ENCODE measurements at regions not wholly inside any gene's neighbourhood (a gene's known extent, or its start where the extent isn't known, plus 50 kb on each side); places are given as distances from the start of the nearest gene placed in this dataset.

GRCh38 chr14:40265096-40265495 is 832.9 kb upstream of the FBXO33 start:
- no peaks in the 10 kb centered on the region for H3K4me1 ChIP-seq
- H3K27ac ChIP-seq = no peak overlapping the region
- no peaks in the 10 kb centered on the region for H3K9me3 ChIP-seq
- no peak for TF ChIP-seq POLR2A (IDR thresholded peaks at IDR 0.05)
- no peak for TF ChIP-seq POLR2AphosphoS5 (IDR thresholded peaks at IDR 0.05; ENCODE audit: insufficient read depth in 1 of 2, low read depth in 1 of 2)
- TF ChIP-seq CTCF (IDR thresholded peaks at IDR 0.05) = no peak
- no peaks in the 10 kb centered on the region for H3K36me3 ChIP-seq
- no peak for DNase-seq (ENCODE audit: extremely low spot score in 2 of 2)
- H3K4me3 ChIP-seq = no peak overlapping the region
- no peaks in the 10 kb centered on the region for H3K27me3 ChIP-seq
- intact Hi-C loops (cut with DNase I) = no loop called here

GRCh38 chr14:40252817-40253447 is 820.7 kb upstream of the FBXO33 start:
- Histone ChIP-seq H3K4me1 (no peaks in the 10 kb centered on the region), H3K27ac (no peak overlapping the region), H3K36me3 (no peaks in the 10 kb centered on the region), H3K27me3 (no peaks in the 10 kb centered on the region), H3K9me3 (no peaks in the 10 kb centered on the region), H3K4me3 (no peak overlapping the region)
- intact Hi-C loops (cut with DNase I) = no loop called here
- DNase-seq (ENCODE audit: extremely low spot score in 2 of 2) = no peak
- no peak for TF ChIP-seq CTCF (IDR thresholded peaks at IDR 0.05)
- TF ChIP-seq POLR2A (IDR thresholded peaks at IDR 0.05) = no peak
- TF ChIP-seq POLR2AphosphoS5 (IDR thresholded peaks at IDR 0.05; ENCODE audit: insufficient read depth in 1 of 2, low read depth in 1 of 2) = no peak

- H3K9me3 ChIP-seq = no peaks in the 10 kb centered on the region
- no peak overlapping the region for H3K4me3 ChIP-seq
- no peak for DNase-seq (ENCODE audit: extremely low spot score in 2 of 2)
- H3K4me1 ChIP-seq = no peaks in the 10 kb centered on the region
- no peaks in the 10 kb centered on the region for H3K36me3 ChIP-seq
- intact Hi-C loops (cut with DNase I) = no loop called here
- H3K27me3 ChIP-seq = no peaks in the 10 kb centered on the region
- no peak overlapping the region for H3K27ac ChIP-seq
- TF ChIP-seq POLR2A (IDR thresholded peaks at IDR 0.05) = no peak
Measured at GRCh38 chr14:40248671-40249070, 816.4 kb upstream of the FBXO33 start.

DNA sequence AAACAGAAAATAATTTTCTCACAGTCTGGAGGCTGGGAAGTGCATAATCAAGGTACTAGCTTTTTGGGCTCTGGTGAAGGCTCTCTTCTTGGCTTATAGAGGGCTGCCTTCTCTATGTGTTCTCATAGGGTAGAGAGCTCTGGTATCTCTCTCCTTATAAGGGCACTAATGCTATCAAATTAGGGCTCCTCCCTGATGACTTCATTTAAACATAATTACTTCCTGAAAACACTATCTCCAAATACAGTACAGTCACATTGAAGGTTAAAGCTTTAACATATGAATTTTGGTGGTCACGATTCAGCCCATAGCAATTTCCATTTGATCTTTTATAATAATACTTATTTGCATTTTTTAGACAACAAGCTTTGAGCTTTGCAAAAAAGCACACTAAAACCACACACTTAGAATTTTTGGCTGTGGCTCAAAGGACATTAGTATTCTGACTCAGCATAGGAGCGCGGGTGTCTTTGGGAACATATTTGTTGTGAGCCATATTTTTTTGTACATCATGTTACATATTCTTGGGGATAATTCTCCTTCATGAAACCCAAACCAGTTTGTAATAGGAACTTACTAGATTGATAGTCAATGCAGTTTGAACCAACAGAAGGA is 808.1 kb upstream of the FBXO33 start:
- Histone ChIP-seq H3K4me1 (no peaks in the 10 kb centered on the region), H3K27ac (no peak overlapping the region), H3K4me3 (no peak overlapping the region), H3K36me3 (no peaks in the 10 kb centered on the region), H3K9me3 (no peaks in the 10 kb centered on the region), H3K27me3 (no peaks in the 10 kb centered on the region)
- TF ChIP-seq POLR2A (IDR thresholded peaks at IDR 0.05) = no peak
- no peak for TF ChIP-seq POLR2AphosphoS5 (IDR thresholded peaks at IDR 0.05; ENCODE audit: insufficient read depth in 1 of 2, low read depth in 1 of 2)
- intact Hi-C loops (cut with DNase I) = no loop called here
- no peak for DNase-seq (ENCODE audit: extremely low spot score in 2 of 2)

GRCh38 chr14:40232302-40232701 is 800.1 kb upstream of the FBXO33 start:
- Histone ChIP-seq H3K36me3 (no peaks in the 10 kb centered on the region), H3K27ac (no peak overlapping the region), H3K4me1 (no peaks in the 10 kb centered on the region), H3K27me3 (no peaks in the 10 kb centered on the region), H3K9me3 (no peaks in the 10 kb centered on the region), H3K4me3 (no peak overlapping the region)
- no peak for TF ChIP-seq POLR2AphosphoS5 (IDR thresholded peaks at IDR 0.05; ENCODE audit: insufficient read depth in 1 of 2, low read depth in 1 of 2)
- no peak for TF ChIP-seq CTCF (IDR thresholded peaks at IDR 0.05)
- TF ChIP-seq POLR2A (IDR thresholded peaks at IDR 0.05) = no peak
- DNase-seq (ENCODE audit: extremely low spot score in 2 of 2) = no peak
- intact Hi-C loops (cut with DNase I) = no loop called here

DNA sequence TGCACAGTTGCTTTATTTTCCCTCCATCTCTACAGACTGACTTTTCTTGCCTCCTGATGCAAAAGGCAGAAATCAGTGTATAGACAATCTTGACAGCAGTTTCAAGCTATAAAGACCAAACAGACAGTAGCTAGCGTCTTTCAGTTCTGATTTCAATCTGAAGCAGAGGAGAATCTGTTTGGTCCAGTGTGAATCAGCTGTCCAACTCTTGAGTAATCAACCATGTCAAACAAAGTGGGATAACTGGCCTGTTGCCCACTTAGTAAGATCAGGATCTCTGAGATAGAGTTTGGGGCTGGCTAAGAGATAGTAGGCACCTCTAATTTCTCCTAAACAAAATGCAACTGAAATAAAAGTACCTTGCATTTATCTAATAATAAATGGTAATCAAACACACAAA is 797.4 kb upstream of the FBXO33 start:
- no peak for DNase-seq (ENCODE audit: extremely low spot score in 2 of 2)
- no peaks in the 10 kb centered on the region for H3K9me3 ChIP-seq
- TF ChIP-seq CTCF (IDR thresholded peaks at IDR 0.05) (no peak), POLR2AphosphoS5 (IDR thresholded peaks at IDR 0.05; ENCODE audit: insufficient read depth in 1 of 2, low read depth in 1 of 2) (no peak), POLR2A (IDR thresholded peaks at IDR 0.05) (no peak)
- intact Hi-C loops (cut with DNase I) = no loop called here
- H3K4me1 ChIP-seq = no peaks in the 10 kb centered on the region
- no peak overlapping the region for H3K27ac ChIP-seq
- no peaks in the 10 kb centered on the region for H3K27me3 ChIP-seq
- H3K4me3 ChIP-seq = no peak overlapping the region
- H3K36me3 ChIP-seq = no peaks in the 10 kb centered on the region
